Stimulated activated CD4-positive, alpha-beta T cell treated with anti-CD3 and anti-CD28 coated beads, Interleukin-2, amount 100 ng/mL, for 48 hours (primary cell): ENCODE measurements at regions not wholly inside any gene's neighbourhood (a gene's known extent, or its start where the extent isn't known, plus 50 kb on each side); places are given as distances from the start of the nearest gene placed in this dataset.

ENCODE experiments used
- DNase-seq, 2 donors: peaks; one replicate each; pipeline ENCODE4 v3.0.0-alpha.2; 2020

DNA sequence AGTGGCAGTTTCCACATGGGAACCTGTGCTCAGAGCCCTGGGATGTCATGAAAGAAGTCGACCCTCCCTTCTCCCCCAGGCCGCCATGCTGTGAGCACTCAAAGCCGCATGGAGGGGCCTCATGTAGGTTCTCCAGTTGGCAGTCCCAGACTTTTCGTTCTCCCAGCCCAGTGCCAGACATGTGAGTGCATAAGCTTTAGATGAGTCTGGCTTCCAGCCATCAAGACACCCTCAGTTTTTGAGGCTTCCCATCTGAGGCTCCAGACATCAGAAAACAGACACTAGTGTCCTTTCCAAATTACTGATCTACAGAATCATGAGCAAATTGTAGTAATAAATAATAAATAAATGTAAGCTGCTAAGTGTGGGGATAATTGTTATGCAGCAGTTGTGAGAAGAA lies 136.5 kb upstream of the AGBL1 start:
- no peak for DNase-seq

DNA sequence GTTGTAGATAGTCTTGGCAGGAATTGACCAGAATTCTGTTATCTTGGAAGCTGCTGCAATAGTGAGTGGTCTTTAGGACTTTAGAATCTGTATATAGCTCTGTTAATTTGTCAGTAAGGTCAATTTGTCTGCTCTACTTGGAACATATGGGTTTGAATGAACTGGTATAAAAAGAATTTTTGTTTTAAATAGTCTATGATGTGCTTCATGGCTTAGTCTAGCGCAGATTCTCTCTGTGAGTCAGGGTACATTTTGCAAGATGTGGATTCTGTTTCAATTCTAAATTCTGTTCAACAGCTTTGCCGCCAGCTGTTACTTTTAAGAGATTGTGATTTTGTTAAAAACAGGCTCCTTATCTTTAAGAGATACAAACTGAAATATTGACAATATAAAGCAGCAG lies 135.9 kb upstream of the AGBL1 start:
- DNase-seq = no peak

DNA sequence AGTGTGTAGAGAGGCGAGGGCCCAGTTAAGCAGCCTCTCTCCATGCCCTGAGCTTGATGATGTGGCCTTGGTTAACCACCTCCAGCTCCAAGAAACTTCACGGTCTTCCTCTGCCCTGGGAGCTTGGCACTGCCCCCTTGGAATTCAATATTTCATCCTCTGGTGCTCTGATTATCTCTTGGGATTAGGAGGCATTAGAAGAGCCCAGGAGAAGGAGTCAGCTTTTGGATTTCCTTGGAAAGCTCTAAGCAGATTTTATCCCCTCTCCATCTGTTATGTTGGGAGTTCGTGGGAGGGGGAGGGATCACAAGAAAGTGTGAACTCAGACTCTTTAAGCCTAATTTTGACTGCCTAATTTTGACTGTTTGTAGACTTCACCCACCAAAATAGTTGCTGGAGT lies 132.7 kb upstream of the AGBL1 start:
- DNase-seq = no peak

DNA sequence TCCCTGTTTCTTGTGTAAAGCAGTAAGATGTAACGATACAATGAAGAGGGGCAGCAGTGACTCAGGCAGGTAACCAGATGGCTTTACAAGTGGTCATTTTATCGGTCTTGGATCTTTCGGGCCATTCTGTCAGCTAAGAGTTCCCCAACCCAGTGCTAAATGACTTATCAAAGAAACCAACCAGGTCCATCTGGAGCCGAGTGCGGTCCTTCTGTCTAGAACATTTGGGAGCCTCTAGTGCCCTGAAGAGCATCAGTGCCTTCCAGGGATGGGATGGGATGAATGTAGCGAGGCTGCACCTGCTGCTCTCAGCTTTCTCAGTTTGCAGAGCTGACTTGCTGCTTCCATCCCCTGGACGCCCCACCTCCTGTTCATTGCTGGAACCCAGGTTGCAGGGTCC lies 131.7 kb upstream of the AGBL1 start:
- no peak for DNase-seq

DNA sequence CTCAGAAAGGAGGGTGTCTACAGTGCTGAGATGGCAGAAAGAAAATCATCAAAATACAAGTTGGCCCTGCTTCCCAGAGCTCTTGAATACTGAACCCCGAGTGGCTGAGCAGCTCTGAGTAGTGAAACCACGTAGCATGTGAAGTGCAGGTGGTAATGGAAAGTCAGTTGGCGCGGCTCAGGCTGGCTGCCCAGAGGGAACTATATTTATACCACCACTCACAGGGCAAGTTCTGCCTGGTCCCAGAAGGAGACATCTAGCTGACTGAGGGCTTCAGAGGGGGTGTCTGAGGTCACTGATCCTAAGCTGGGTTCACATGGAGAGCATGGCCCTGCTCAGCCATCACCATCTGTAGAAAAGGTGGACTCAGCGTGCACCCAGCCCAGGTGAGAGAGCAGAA lies 129.6 kb upstream of the AGBL1 start:
- no peak for DNase-seq

DNA sequence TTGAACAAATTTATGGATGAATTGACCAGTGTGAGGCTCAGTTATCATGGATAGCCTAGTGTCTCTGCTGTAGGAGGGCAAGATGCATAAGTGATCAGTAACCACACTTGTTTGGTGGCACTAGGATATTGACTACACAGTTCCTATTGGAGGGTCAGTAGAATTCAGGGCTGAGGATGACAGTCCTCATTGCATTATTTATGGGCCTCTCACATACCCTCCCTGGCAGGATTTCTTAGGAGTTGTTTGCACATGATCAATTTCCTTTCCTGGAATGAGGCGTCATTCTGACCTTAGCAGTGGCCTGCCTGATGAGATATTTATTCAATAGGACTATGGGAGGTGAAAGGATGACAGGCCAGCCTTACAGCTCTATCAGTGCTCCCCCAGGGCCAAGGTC lies 125.1 kb upstream of the AGBL1 start:
- no peak for DNase-seq

DNA sequence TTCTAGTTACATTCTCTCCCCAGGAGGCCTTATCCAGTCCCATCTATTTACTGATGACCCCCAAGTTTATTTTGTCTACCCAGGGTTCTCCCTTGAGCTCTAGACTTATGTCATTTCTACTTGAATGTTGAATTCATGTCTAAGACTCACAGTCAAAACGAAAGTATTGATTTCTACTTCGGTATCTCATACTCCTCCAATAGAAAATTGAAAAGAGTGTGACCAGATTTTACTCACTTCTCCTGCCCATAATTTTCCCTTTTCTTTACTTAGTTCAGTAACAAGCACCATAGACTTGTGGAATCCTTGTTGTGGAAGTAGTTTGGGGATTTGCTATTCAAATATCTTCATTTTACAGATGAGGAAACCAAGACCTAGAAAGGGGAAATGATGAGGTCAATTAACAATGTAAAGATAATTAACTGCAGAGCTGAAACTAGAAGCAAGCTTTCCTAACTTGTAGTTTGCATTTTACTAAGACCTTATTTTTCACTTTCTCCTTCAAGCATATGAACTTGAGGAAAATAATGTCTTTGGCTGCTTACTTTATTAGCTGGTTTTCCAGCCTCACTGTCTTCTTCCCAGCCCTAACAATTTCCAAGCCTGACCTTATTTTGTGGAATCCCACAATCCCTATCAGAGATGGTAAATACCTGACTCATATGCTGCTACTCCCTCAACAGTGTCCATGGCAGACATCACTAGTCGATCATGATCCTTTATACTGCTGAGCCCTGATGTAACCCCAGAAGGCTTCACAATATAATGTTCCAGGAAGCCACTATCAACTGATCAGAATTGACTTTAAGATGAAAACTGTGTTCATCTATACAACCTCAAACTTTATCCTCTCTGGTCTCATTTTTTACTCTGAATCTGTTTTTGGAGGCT lies 123.9 kb upstream of the AGBL1 start:
- no peak for DNase-seq

DNA sequence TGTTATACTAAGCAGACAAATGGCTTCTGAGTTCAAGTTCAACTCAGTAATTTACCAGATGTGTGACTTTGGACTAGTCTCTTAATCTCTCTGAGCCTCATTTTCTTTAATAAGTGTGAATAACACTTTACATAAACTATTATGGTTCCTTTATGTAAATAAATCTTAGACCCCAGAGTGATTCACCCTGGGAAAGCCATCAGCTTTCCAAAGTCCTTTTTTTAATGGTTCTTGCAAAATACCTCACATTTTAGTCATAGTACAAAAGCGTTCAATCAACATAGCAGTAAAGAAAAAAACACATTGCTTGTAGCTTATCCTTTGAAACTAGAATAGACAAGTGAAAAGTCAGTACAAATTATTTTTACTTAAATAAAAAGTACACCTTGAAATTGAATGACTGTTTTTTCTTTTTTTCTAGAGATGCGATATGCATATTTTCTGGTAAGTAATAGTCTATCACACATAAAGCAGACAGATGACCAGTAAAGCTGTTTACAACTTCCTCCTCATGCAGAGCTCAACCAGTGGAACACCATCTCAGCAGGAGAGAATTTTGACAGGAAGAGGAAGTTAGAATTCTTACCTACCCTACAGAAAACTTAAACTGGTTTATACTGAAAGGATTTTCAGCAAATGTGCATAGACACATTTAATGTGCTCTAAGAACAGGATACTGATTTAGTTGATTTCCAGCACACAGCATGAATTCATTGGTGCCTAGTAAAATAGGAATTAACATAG lies 123.0 kb upstream of the AGBL1 start:
- no peak for DNase-seq

DNA sequence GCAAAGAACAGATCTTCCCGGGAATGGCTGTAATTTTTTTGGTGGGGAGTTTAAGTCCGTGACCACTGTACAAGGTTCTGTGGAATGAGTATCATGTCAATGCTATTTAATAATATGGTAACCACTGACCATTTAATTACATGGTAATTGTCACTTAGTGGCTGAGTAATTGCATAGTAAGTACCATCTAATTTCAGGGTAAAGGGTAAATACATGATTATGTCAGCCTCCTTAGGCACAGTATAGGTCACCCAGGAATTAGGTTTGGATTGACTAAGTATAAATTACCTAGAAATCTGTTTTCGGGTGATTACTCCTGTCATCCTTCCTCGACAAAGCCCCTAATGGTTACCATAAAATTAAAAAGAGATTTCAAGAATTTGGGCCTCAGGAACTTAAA lies 120.1 kb upstream of the AGBL1 start:
- DNase-seq = no peak

DNA sequence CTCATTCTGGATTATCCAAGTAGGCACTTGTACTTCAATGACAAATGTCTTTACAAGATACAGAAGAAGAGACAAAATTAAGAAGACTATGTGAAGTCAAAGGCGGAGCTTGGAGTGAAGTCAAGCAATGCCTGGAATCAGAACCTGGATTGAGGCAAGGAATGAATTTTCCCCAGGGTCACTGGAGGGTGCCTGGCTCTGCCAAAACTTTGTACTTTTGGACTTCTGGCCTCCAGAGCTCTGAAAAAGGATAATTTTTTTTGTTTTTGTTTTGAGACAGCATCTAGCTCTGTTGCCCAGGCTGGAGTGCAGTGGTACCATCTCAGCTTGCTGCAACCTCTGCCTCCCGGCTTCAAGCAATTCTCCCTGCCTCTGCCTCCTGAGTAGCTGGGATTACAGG lies 119.3 kb upstream of the AGBL1 start:
- DNase-seq = no peak

DNA sequence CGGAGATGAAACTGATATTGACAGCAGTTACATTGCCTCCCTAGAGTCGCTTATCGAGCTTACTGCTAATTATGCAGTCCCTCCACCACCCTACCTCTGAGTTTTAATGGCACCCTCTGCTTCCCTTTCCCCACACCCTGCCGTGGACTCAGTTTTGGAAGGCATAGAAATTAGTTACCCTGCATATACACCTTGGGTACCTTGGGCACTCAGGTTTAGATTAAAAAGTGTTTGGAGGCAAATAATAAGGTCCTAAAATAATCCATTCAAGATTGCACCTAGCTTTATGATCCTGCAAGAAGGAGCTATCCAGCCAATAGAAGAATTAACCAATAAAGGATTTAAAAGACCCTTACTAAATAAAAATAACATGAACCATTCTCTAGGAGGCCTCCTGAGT lies 117.8 kb upstream of the AGBL1 start:
- no peak for DNase-seq

DNA sequence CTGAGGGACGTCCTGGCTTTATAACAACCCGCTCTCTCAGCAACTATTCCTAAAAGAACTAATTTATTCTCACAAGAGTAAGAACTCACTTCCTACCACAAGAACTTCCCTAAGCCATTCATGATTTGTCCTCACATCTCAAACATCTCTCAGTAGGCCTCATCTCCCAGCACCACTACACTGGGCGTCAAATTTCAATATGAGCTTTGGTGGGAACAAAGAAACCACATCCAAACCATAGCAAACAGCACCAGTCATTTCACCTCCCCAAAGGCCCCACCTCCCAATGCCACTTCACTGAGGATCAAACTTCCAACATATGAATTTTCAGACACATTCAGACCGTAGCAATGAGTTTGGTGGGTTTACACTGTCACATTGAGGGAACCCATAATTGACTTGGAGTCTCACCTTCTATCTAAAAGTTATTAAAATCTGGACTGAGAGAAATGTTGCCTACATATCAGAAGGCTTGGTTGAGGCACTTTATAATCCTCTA lies 116.4 kb upstream of the AGBL1 start:
- DNase-seq = no peak

DNA sequence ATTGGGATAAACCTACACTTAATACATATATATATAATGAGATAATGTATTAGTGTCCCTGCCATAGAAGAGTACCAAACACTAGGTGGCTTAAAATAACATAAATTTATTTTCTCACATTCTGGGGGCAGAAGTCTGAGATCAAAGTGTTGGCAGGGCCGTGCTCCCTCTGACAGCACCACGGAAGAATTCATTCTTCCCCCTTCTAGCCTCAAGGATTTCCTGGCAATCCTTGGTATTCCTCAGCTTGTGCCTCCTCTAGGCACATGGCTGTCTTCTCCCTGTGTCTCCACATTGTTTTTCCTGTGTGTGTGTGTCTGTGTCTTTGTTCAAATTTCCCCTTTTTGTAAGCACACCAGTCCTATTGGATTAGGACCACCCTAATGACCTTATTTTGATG lies 115.2 kb upstream of the AGBL1 start:
- DNase-seq = no peak

DNA sequence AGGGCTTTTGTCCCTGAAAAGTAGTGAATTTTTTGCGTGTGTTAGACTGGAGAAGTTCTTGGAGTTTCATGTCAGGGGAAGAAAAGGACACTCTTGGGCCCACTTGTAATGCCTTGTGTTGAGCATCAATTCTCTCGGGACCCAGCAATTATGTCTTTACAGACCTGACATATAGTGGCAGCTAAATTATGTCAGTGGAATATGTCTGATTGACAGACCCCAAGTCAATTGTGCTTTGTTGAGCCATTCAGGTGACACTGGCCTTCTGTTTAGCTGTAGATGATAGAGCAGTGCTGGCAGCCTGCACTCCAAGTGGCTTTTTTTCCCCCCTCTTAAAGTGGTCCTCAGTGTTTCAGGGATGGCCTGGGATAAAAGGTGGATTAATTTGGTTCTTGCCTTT lies 112.1 kb upstream of the AGBL1 start:
- no peak for DNase-seq

DNA sequence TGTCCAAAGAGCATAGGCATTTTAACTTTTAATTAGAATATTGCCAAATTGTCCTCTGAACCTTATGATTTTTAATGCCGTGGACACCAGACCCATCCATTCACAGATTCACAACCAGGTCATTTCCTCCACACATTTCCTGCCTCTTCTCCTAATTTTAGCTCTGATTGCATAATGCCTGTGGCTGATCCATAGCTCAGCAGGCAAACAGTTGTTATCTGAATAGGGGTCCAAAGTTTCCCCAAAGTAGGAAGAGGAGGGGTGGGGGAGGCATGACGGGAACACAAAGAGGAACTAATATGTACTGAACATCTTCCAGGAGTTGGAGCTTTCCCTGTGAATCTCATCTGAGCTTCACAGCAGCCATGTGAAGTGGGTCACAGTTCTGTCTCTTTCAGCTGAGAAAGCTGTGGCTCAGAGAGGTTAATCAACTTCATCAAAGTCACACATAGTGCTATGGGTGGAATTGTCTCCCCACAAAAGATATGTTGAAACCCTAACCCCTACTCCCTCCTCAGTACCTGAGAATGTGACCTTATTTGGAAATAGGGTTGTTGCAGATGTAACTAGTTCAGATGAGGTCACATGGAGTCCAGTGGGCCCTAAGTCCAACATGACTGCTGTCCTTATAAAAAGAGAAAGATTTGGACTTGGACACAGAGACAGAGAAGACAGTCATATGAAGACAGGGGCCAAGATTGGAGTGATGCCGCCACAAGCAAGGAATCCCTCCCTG lies 106.7 kb upstream of the AGBL1 start:
- no peak for DNase-seq

DNA sequence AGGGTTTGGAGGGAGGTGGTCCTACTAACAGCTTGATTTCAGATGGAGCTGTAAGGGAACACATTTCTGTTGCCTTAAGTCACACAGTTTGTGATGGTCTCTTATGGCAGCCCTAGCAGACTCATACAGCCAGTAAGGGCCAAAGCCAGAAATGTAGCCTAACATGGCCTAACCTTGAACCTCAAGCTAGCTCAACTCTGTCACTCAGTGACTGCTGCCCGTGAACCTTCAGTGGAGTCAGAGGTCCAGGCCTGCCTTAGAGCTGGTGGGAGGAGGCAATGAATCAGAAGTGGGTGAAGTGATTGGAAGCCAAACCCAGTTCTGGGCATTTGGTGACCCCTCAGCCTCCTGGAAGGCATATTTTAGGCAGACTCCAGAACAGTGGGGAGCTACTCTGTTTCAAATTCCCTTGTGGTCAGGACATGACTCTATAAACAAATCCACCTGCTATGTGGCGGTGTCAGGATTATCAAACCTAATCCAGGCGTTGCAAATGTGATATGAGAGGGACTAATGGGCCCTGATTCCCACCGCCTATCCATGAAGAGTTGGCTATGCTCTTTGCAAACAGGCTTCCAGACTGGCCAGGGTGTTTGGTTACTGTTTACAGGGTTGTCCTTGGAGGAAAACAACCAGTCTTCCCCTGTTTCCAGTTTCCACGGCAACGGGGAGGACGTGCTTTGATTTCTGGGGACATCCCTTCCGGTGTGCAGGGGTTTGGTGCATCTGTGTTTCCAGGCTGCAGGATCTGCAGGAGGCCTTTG lies 105.9 kb upstream of the AGBL1 start:
- no peak for DNase-seq

DNA sequence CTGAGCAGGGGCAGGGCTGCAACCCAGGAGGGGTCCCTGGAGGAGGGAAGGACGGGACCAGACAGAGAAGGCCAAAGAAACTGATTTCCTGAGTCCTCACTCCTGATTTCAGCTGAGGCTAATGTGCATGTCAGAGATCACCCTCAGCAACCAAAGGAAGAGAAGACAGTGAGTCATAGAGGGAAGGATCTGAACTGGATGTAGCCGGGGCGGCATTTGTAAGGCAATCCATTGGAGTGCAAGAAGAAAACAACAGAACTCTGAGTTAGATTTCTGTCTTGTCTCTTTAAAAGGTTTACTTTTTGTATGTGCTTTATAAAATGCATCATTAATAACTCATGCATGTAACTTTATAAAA lies 105.3 kb upstream of the AGBL1 start:
- DNase-seq = no peak

DNA sequence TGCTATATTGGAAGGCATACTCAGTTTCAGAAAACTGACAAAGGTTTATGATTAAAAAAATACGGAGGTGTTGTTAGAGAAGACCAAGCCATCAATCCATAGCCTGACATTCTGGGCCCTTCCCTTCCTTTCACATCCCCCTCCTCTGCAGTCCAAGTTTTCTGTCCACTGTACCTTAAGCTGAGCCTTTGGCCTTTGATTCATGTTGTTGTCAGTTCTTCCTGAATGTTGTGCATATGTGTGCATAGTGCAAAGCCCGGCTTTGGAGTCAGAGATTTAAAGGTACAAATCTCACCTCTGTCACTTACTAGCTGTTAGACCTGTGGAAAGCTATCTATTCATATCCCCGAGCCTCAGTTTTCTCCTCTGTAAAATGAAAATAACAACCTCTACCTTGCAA lies 104.9 kb upstream of the AGBL1 start:
- no peak for DNase-seq

DNA sequence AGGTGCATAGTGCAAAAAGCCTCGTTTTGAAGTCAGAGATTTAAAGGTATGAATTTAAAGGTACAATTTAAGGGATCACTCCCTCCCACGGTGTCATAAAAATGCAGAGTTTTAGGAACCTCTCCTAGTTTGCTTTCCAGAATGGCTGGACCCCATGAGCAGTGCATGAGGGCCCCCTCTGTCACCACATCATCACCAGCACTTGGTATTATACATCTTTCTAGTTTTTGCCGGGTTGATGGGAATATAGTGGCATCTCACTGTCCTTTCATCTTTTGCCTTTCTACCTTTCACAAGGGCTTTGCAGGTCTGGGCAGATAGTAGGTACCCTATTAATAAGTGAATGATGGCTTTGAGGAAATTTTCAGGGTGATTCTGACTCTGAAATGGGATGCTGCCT lies 103.6 kb upstream of the AGBL1 start:
- DNase-seq = no peak

DNA sequence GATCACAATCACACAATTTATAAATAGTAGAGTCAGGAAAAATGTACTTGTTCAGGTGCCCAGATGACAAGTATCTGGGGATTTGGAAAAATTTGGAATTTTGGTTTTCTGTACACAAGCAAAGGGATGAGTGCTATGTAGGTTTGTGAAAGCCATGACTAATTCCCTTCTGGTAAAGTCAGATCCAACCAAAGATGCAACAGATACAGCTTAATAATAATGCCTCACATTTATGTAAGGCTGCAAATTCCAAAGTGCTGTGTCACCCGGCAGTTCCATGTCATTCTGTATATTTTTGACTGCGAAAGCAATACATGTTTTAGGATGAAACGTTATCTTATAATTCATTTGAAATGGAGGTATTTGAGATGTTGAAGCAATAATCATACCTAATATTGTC lies 102.7 kb upstream of the AGBL1 start:
- DNase-seq = no peak

DNA sequence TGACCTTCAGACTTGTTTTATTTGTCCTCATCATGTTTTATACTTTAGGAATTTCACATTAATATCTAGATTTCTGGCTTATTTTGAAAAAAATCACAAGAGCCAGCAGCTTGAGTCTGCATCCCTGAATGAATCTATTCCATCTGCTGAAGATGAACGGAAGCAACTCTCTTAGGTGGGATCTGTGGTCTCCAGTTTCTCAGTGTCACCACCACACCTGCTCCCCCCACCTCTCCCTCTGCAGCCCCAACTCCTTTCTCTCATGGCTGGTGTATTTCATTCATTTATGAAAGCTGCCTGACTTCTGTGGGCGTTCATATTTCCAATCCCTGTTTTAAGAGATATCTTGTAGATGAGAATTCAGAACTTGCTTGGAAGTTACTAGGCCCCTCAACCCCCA lies 102.1 kb upstream of the AGBL1 start:
- DNase-seq = no peak

DNA sequence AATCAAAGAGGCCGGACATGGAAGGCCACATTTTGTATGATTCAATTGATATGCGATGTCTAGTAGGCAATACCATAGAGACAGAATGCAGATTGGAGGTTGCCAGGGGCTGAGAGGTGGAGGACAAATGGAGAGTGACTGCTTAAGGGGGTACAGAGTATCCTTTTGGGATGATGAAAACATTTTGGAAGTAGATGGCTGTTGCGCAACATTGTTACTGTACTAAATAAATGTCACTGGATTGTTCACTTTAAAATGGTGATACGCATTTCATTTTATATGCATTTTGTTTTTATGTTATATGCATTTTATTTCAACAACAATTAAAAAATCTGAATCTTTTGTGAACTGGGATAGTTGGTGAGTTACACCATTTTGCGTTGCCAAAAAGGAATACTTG lies 99.7 kb upstream of the AGBL1 start:
- DNase-seq = no peak

DNA sequence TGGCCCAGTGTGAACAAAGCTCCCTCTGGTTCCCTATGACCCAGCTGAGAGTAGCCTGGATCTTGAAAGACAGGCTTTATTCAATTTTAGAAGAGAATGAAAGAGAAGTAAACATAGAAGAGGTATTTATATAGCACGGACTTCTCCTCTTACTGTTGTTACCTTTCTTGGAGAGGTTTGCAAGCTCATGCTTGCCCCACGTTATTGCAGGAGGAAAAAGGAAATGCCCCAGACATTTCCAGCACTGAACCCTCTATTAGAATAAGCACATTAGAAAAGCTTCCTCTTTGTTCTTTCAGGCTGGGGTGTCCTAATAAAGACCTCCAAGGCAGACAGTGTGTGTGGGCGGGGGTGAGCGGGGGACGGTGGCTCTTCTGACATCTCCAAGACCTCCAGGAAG lies 98.7 kb upstream of the AGBL1 start:
- no peak for DNase-seq
